ENCODE measurements at regions not wholly inside any gene's neighbourhood (a gene's known extent, or its start where the extent isn't known, plus 50 kb on each side); places are given as distances from the start of the nearest gene placed in this dataset.

DNA sequence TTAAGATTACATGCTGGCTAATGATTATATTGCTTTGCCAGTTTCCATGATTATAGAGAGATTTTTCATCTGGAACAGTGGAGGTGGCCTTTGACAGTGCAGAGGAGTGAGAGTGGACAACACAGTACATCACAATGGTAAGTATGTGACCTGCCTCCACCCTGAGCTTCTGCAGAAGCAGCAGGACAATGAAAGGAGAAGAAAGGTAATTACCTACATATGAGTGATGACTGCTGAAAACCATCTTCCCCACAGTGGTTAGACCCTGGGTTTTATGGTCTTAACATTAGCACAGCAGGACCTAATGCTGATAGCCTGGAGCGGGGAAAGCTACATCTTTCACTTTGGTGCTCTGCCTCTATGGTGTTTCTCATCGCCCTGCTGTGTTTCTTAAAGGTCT is 454.7 kb upstream of the DDI1 start:
- POLR2A ChIA-PET, result no interaction called here
- no peak overlapping the region for H3K27ac ChIP-seq (ENCODE audit: extremely low read depth, low read depth, low read length)
- H3K4me3 ChIP-seq (ENCODE audit: low read depth, low read length), result no peak overlapping the region
- H3K9me3 ChIP-seq (ENCODE audit: control insufficient read depth, insufficient read depth, low read depth, low read length), result no peaks in the 10 kb centered on the region
- H3K36me3 ChIP-seq (ENCODE audit: control insufficient read depth in 2 of 2, insufficient read depth in 1 of 2, low read length in 2 of 2), result no peaks in the 10 kb centered on the region
- H3K4me1 ChIP-seq (ENCODE audit: control insufficient read depth, insufficient read depth, low read length), result no peaks in the 10 kb centered on the region
- CTCF ChIA-PET, result interaction anchor here (0.6 to 1.4 kb wide), 3 partner anchors 19 to 1267 kb away, joined by 3 to 4 read pairs (median 4); no protein-coding TSS in a partner anchor
- TF ChIP-seq ZBTB1 (tag by site-specific recombination; IDR thresholded peaks at IDR 0.05), result no peak
- peak; percentile 99 for TF ChIP-seq ZIC2 (tag by site-specific recombination; IDR thresholded peaks at IDR 0.05)
- TF ChIP-seq, protein P1, sequence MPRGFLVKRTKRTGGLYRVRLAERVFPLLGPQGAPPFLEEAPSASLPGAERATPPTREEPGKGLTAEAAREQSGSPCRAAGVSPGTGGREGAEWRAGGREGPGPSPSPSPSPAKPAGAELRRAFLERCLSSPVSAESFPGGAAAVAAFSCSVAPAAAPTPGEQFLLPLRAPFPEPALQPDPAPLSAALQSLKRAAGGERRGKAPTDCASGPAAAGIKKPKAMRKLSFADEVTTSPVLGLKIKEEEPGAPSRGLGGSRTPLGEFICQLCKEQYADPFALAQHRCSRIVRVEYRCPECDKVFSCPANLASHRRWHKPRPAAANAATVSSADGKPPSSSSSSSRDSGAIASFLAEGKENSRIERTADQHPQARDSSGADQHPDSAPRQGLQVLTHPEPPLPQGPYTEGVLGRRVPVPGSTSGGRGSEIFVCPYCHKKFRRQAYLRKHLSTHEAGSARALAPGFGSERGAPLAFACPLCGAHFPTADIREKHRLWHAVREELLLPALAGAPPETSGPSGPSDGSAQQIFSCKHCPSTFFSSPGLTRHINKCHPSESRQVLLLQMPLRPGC (tag by site-specific recombination; IDR thresholded peaks at IDR 0.05), result no peak
- TF ChIP-seq OVOL3 (tag by site-specific recombination; IDR thresholded peaks at IDR 0.05), result no peak
- no peak for TF ChIP-seq KLF10 (tag by site-specific recombination; IDR thresholded peaks at IDR 0.05)
- TF ChIP-seq OSR2 (tag by site-specific recombination; IDR thresholded peaks at IDR 0.05), result peak; percentile 89
- TF ChIP-seq ZNF366 (tag by site-specific recombination; conservative IDR thresholded peaks at IDR 0.05), result no peak
- TF ChIP-seq TRIM28 (IDR thresholded peaks at IDR 0.05; ENCODE audit: borderline replicate concordance, low read length), result peak; percentile 77
- TF ChIP-seq ZNF560 (tag by site-specific recombination; IDR thresholded peaks at IDR 0.05; ENCODE audit: borderline replicate concordance), result no peak
- TF ChIP-seq, protein P2, sequence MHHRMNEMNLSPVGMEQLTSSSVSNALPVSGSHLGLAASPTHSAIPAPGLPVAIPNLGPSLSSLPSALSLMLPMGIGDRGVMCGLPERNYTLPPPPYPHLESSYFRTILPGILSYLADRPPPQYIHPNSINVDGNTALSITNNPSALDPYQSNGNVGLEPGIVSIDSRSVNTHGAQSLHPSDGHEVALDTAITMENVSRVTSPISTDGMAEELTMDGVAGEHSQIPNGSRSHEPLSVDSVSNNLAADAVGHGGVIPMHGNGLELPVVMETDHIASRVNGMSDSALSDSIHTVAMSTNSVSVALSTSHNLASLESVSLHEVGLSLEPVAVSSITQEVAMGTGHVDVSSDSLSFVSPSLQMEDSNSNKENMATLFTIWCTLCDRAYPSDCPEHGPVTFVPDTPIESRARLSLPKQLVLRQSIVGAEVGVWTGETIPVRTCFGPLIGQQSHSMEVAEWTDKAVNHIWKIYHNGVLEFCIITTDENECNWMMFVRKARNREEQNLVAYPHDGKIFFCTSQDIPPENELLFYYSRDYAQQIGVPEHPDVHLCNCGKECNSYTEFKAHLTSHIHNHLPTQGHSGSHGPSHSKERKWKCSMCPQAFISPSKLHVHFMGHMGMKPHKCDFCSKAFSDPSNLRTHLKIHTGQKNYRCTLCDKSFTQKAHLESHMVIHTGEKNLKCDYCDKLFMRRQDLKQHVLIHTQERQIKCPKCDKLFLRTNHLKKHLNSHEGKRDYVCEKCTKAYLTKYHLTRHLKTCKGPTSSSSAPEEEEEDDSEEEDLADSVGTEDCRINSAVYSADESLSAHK (tag by site-specific recombination; IDR thresholded peaks at IDR 0.05), result 0 out of 2 replicates have a peak, but pooled peaks have one; percentile 67
- TF ChIP-seq TCF7L2 (IDR thresholded peaks at IDR 0.05; ENCODE audit: borderline replicate concordance, low read depth, low read length), result peak; percentile 27; the same call in 1 of the 2 replicates
- TF ChIP-seq ZNF324 (tag by site-specific recombination; IDR thresholded peaks at IDR 0.05), result no peak
- TF ChIP-seq ZNF473 (tag by site-specific recombination; IDR thresholded peaks at IDR 0.05), result no peak
- TF ChIP-seq, protein P3, sequence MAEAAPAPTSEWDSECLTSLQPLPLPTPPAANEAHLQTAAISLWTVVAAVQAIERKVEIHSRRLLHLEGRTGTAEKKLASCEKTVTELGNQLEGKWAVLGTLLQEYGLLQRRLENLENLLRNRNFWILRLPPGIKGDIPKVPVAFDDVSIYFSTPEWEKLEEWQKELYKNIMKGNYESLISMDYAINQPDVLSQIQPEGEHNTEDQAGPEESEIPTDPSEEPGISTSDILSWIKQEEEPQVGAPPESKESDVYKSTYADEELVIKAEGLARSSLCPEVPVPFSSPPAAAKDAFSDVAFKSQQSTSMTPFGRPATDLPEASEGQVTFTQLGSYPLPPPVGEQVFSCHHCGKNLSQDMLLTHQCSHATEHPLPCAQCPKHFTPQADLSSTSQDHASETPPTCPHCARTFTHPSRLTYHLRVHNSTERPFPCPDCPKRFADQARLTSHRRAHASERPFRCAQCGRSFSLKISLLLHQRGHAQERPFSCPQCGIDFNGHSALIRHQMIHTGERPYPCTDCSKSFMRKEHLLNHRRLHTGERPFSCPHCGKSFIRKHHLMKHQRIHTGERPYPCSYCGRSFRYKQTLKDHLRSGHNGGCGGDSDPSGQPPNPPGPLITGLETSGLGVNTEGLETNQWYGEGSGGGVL (tag by site-specific recombination; IDR thresholded peaks at IDR 0.05), result no peak
- TF ChIP-seq ZNF391 (tag by site-specific recombination; IDR thresholded peaks at IDR 0.05; ENCODE audit: borderline replicate concordance, low read depth), result no peak
- TF ChIP-seq ZNF544 (tag by site-specific recombination; IDR thresholded peaks at IDR 0.05), result no peak
- TF ChIP-seq ZNF600 (tag by site-specific recombination; IDR thresholded peaks at IDR 0.05), result no peak
- TF ChIP-seq SP3 (tag by site-specific recombination; IDR thresholded peaks at IDR 0.05), result no peak
- TF ChIP-seq ZNF302 (tag by site-specific recombination; IDR thresholded peaks at IDR 0.05; ENCODE audit: low read depth), result no peak
- TF ChIP-seq FEZF1 (tag by site-specific recombination; IDR thresholded peaks at IDR 0.05), result peak; percentile 63
- no peak for TF ChIP-seq ZBTB7A (tag by site-specific recombination; IDR thresholded peaks at IDR 0.05; ENCODE audit: low read depth)
- no peak for TF ChIP-seq ZNF629 (tag by site-specific recombination; IDR thresholded peaks at IDR 0.05)
- no peak for TF ChIP-seq ZNF791 (tag by site-specific recombination; IDR thresholded peaks at IDR 0.05)
- peak; percentile 67 for TF ChIP-seq ZNF423 (tag by site-specific recombination; IDR thresholded peaks at IDR 0.05)
- TF ChIP-seq ZNF354C (tag by site-specific recombination; IDR thresholded peaks at IDR 0.05; ENCODE audit: borderline replicate concordance, low read depth), result no peak
- no peak for TF ChIP-seq ZNF10 (tag by site-specific recombination; IDR thresholded peaks at IDR 0.05)
- no peak for TF ChIP-seq ZNF549 (tag by site-specific recombination; IDR thresholded peaks at IDR 0.05)
- TF ChIP-seq, protein P4, sequence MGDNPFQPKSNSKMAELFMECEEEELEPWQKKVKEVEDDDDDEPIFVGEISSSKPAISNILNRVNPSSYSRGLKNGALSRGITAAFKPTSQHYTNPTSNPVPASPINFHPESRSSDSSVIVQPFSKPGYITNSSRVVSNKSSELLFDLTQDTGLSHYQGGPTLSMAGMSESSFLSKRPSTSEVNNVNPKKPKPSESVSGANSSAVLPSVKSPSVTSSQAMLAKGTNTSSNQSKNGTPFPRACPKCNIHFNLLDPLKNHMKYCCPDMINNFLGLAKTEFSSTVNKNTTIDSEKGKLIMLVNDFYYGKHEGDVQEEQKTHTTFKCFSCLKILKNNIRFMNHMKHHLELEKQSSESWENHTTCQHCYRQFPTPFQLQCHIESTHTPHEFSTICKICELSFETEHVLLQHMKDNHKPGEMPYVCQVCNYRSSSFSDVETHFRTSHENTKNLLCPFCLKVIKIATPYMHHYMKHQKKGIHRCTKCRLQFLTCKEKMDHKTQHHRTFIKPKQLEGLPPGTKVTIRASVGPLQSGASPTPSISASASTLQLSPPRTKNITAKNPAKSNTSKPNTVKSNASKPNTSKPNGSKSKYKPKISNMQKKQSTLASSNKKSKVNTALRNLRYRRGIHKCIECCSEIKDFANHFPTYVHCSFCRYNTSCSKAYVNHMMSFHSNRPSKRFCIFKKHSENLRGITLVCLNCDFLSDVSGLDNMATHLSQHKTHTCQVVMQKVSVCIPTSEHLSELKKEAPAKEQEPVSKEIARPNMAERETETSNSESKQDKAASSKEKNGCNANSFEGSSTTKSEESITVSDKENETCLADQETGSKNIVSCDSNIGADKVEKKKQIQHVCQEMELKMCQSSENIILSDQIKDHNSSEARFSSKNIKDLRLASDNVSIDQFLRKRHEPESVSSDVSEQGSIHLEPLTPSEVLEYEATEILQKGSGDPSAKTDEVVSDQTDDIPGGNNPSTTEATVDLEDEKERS (tag by site-specific recombination; IDR thresholded peaks at IDR 0.05), result no peak
- no peak for TF ChIP-seq ZNF785 (tag by site-specific recombination; IDR thresholded peaks at IDR 0.05)
- peak; percentile 70 for TF ChIP-seq ZNF843 (tag by site-specific recombination; IDR thresholded peaks at IDR 0.05)

Measured in HEK293 (cell line).